ENCODE measurements at regions not wholly inside any gene's neighbourhood (a gene's known extent, or its start where the extent isn't known, plus 50 kb on each side); places are given as distances from the start of the nearest gene placed in this dataset.

- TF ChIP-seq TBP (IDR thresholded peaks at IDR 0.05; ENCODE audit: low read depth, low read length): no peak
- TF ChIP-seq NRF1 (IDR thresholded peaks at IDR 0.05; ENCODE audit: low read depth, low read length): no peak
- TF ChIP-seq BCL11A (IDR thresholded peaks at IDR 0.05; ENCODE audit: low read depth in 2 of 2, low read length in 2 of 2): no peak
- TF ChIP-seq SIRT6 (IDR thresholded peaks at IDR 0.05; ENCODE audit: low read length): no peak
- no peak for TF ChIP-seq TCF12 (IDR thresholded peaks at IDR 0.05; ENCODE audit: low read depth, low read length)
These were observed 681.0 kb upstream of the USP24 start (continued) for GRCh38 chr1:55896210-55896609.
